ENCODE measurements at regions not wholly inside any gene's neighbourhood (a gene's known extent, or its start where the extent isn't known, plus 50 kb on each side); places are given as distances from the start of the nearest gene placed in this dataset.
"Not testable (repeated sequence)": the region's sequence is repeated elsewhere in the genome, so short reads cannot be mapped to it uniquely, and the experiment has no call there.

GRCh38 chr4:3983518-3984125, 217.4 kb downstream of the ADRA2C start:
- TF ChIP-seq TSHZ2 (CRISPR knock-in tag; IDR thresholded peaks at IDR 0.05); BACH2 (CRISPR knock-in tag; IDR thresholded peaks at IDR 0.05; ENCODE audit: borderline replicate concordance): not testable (repeated sequence)
